ENCODE measurements at regions not wholly inside any gene's neighbourhood (a gene's known extent, or its start where the extent isn't known, plus 50 kb on each side); places are given as distances from the start of the nearest gene placed in this dataset.

DNA sequence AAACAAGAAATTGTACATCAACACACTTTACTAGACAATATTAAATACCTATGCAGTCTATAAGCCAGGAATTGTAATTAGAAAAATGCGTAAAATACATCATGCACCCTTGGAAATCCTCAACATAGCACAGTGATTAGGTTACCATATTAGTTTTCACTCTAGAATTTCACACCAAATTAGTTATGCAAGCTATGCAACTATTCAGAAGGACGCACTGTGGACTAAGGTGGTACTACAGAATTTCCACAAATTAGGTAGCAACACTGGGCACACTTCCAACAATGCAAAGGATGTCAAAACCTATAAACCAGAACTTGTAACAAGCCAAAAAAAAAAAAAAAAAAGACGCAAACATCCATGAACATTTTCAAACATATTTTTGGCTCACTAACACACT, 71.1 kb upstream of the ZCCHC13 start:
- Histone ChIP-seq H3K27me3 (no peaks in the 10 kb centered on the region), H3K36me3 (no peaks in the 10 kb centered on the region), H3K4me3 (no peak overlapping the region), H3K4me1 (no peaks in the 10 kb centered on the region), H3K9me3 (no peaks in the 10 kb centered on the region), H3K27ac (no peak overlapping the region)
- no peak for DNase-seq (ENCODE audit: extremely low spot score in 2 of 2)
- intact Hi-C loops (cut with DNase I): no loop called here
- no peak for TF ChIP-seq CTCF (IDR thresholded peaks at IDR 0.05)
- no peak for TF ChIP-seq POLR2A (IDR thresholded peaks at IDR 0.05)
- TF ChIP-seq POLR2AphosphoS5 (IDR thresholded peaks at IDR 0.05; ENCODE audit: insufficient read depth in 1 of 2, low read depth in 1 of 2): no peak

- Histone ChIP-seq H3K27ac (no peak overlapping the region), H3K9me3 (no peaks in the 10 kb centered on the region), H3K4me1 (no peaks in the 10 kb centered on the region), H3K27me3 (no peaks in the 10 kb centered on the region), H3K4me3 (no peak overlapping the region), H3K36me3 (no peaks in the 10 kb centered on the region)
- intact Hi-C loops (cut with DNase I): no loop called here
- DNase-seq (ENCODE audit: extremely low spot score in 2 of 2): no peak
- no peak for TF ChIP-seq POLR2AphosphoS5 (IDR thresholded peaks at IDR 0.05; ENCODE audit: insufficient read depth in 1 of 2, low read depth in 1 of 2)
Observed at GRCh38 chrX:74231625-74232024, 72.4 kb upstream of the ZCCHC13 start.

DNA sequence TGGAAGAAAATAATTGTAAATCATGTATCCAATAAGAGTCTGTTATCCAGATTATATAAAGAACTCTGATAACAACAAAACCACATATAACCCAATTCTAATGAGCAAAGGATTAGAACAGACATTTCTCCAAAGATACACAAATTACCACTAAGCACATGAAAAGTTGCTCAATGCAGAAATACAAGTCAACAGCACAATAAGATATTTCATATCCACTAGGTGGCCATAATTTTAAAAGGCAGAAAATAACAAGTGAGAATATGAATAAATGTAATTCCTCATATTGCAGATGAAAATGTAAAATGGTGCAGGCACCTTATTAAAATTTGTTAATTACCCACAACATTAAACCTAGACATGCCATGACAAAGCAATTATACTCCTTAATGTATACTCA, 73.9 kb upstream of the ZCCHC13 start:
- TF ChIP-seq CTCF (IDR thresholded peaks at IDR 0.05) (no peak), POLR2A (IDR thresholded peaks at IDR 0.05) (no peak), POLR2AphosphoS5 (IDR thresholded peaks at IDR 0.05; ENCODE audit: insufficient read depth in 1 of 2, low read depth in 1 of 2) (no peak)
- no peaks in the 10 kb centered on the region for H3K4me1 ChIP-seq
- no peaks in the 10 kb centered on the region for H3K9me3 ChIP-seq
- intact Hi-C loops (cut with DNase I): no loop called here
- no peaks in the 10 kb centered on the region for H3K27me3 ChIP-seq
- no peak overlapping the region for H3K4me3 ChIP-seq
- no peaks in the 10 kb centered on the region for H3K36me3 ChIP-seq
- no peak for DNase-seq (ENCODE audit: extremely low spot score in 2 of 2)
- H3K27ac ChIP-seq: no peak overlapping the region

GRCh38 chrX:74225111-74225510, 78.9 kb upstream of the ZCCHC13 start:
- Histone ChIP-seq H3K36me3 (no peaks in the 10 kb centered on the region), H3K9me3 (no peaks in the 10 kb centered on the region), H3K4me3 (no peak overlapping the region), H3K27me3 (no peaks in the 10 kb centered on the region), H3K4me1 (no peaks in the 10 kb centered on the region), H3K27ac (no peak overlapping the region)
- no peak for DNase-seq (ENCODE audit: extremely low spot score in 2 of 2)
- TF ChIP-seq POLR2A (IDR thresholded peaks at IDR 0.05) (no peak), POLR2AphosphoS5 (IDR thresholded peaks at IDR 0.05; ENCODE audit: insufficient read depth in 1 of 2, low read depth in 1 of 2) (no peak), CTCF (IDR thresholded peaks at IDR 0.05) (no peak)
- intact Hi-C loops (cut with DNase I): no loop called here

DNA sequence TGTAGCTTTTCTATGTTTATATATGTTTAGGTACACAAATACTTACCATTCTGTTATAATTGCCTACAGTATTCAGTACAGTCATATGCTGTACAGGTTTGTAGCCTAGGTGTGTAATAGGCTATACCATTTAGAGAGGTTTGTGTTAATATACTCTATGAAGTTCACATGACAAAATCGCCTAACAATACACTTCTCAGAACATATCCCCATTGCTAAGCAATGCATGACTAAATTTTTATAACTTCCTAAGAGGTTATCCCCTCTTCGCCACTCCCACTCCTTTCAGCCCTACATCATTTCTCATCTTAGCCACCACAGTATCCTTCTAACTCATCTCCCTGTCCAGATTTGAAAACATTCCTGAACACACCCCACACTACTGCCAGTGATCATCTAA, 83.7 kb upstream of the ZCCHC13 start:
- intact Hi-C loops (cut with DNase I): no loop called here
- H3K4me3 ChIP-seq: no peak overlapping the region
- TF ChIP-seq POLR2AphosphoS5 (IDR thresholded peaks at IDR 0.05; ENCODE audit: insufficient read depth in 1 of 2, low read depth in 1 of 2) (no peak), POLR2A (IDR thresholded peaks at IDR 0.05) (no peak), CTCF (IDR thresholded peaks at IDR 0.05) (no peak)
- no peak overlapping the region for H3K27ac ChIP-seq
- no peak for DNase-seq (ENCODE audit: extremely low spot score in 2 of 2)
- H3K9me3 ChIP-seq: no peaks in the 10 kb centered on the region
- no peaks in the 10 kb centered on the region for H3K27me3 ChIP-seq
- H3K36me3 ChIP-seq: no peaks in the 10 kb centered on the region
- H3K4me1 ChIP-seq: no peaks in the 10 kb centered on the region

DNA sequence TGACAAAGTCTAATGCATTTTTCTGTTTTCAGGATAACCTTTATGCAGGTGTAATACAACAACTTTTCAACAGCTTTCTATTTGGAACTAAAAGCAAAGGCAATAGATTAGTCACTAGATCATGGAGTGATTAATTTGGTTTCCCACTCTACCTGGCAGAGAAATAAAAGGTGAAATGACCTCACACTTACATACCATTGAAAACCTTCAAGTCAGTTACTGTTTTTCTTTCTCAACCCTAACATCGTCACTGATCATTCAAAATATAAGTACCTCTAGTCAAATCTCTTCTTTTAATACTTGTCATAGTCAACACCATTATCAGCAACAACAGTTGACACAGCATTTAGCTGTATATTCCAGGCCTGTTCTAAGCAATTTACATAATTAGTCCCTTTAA, 85.1 kb upstream of the ZCCHC13 start:
- no peaks in the 10 kb centered on the region for H3K27me3 ChIP-seq
- intact Hi-C loops (cut with DNase I): no loop called here
- H3K9me3 ChIP-seq: no peaks in the 10 kb centered on the region
- H3K27ac ChIP-seq: no peak overlapping the region
- no peak overlapping the region for H3K4me3 ChIP-seq
- TF ChIP-seq CTCF (IDR thresholded peaks at IDR 0.05) (no peak), POLR2AphosphoS5 (IDR thresholded peaks at IDR 0.05; ENCODE audit: insufficient read depth in 1 of 2, low read depth in 1 of 2) (no peak), POLR2A (IDR thresholded peaks at IDR 0.05) (no peak)
- H3K36me3 ChIP-seq: no peaks in the 10 kb centered on the region
- no peak for DNase-seq (ENCODE audit: extremely low spot score in 2 of 2)
- no peaks in the 10 kb centered on the region for H3K4me1 ChIP-seq
